ENCODE measurements at regions not wholly inside any gene's neighbourhood (a gene's known extent, or its start where the extent isn't known, plus 50 kb on each side); places are given as distances from the start of the nearest gene placed in this dataset.

- Histone ChIP-seq H3K4ac (replicated peaks; ENCODE audit: insufficient read length, low read depth, low read length) (no peak overlapping the region), H3K9ac (replicated peaks in 1 of 4; ENCODE audit: extremely low read depth in 1 of 4, low read depth in 3 of 4, low read length in 3 of 4) (no peak overlapping the region), H3K14ac (ENCODE audit: insufficient read length) (no peak overlapping the region), H2BK20ac (ENCODE audit: low read length) (no peak overlapping the region), H3K9me3 (ENCODE audit: insufficient read depth in 2 of 2, low read depth in 1 of 2, low read length in 1 of 2) (no peaks in the 10 kb centered on the region), H2AK5ac (ENCODE audit: low read depth, low read length) (no peak overlapping the region), H3K27me3 (replicated peaks in 1 of 4; ENCODE audit: control insufficient read depth in 3 of 4, extremely low read depth in 1 of 4, insufficient read depth in 3 of 4, low read length in 3 of 4) (no peaks in the 10 kb centered on the region), H3K27ac (ENCODE audit: low read depth, low read length) (no peak overlapping the region), H2BK5ac (ENCODE audit: low read depth, low read length) (no peak overlapping the region), H3K79me2 (ENCODE audit: control insufficient read depth in 1 of 2, insufficient read depth in 2 of 2, low read length in 2 of 2) (no peaks in the 10 kb centered on the region), H3K36me3 (ENCODE audit: control insufficient read depth in 2 of 4, insufficient read depth in 4 of 4, low read length in 3 of 4) (no peaks in the 10 kb centered on the region), H3K79me1 (ENCODE audit: low read depth, low read length) (no peaks in the 10 kb centered on the region), H3K23me2 (ENCODE audit: low read depth, low read length) (no peaks in the 10 kb centered on the region), H3K56ac (replicated peaks; ENCODE audit: insufficient read length, low read depth, low read length) (no peak overlapping the region), H3K4me2 (ENCODE audit: insufficient read depth in 1 of 2, low read depth in 2 of 2, low read length in 2 of 2) (no peak overlapping the region), H3K23ac (ENCODE audit: insufficient read length) (no peak overlapping the region), H4K8ac (ENCODE audit: extremely low read depth, insufficient read depth, low read length) (no peak overlapping the region), H4K5ac (ENCODE audit: insufficient read length, low read depth, low read length) (no peak overlapping the region), H2AFZ (ENCODE audit: low read length) (no peak overlapping the region), H2BK15ac (ENCODE audit: low read length) (no peak overlapping the region), H4K20me1 (replicated peaks in 1 of 2; ENCODE audit: control insufficient read depth in 1 of 2, insufficient read depth in 2 of 2, low read length in 2 of 2) (no peaks in the 10 kb centered on the region), H3K4me1 (replicated peaks in 1 of 4; ENCODE audit: control insufficient read depth in 3 of 4, insufficient read depth in 4 of 4, low read length in 3 of 4) (no peaks in the 10 kb centered on the region), H3K4me3 (ENCODE audit: extremely low read depth in 1 of 4, insufficient read depth in 2 of 4, low read depth in 3 of 4, low read length in 4 of 4) (no peak overlapping the region), H4K91ac (replicated peaks; ENCODE audit: insufficient read length, low read length) (no peak overlapping the region), H3K18ac (ENCODE audit: extremely low read depth, low read length) (no peak overlapping the region), H2BK120ac (replicated peaks; ENCODE audit: low read depth, low read length) (no peak overlapping the region), H2BK12ac (ENCODE audit: low read depth, low read length) (no peak overlapping the region)
- DNase-seq (ENCODE audit: low read depth in 1 of 2, low spot score in 2 of 2) (no peak), FAIRE-seq (no peak)
- WGBS, 2 experiments (ENCODE audit: extremely low coverage in 1 of 2, insufficient coverage in 1 of 2, insufficient read length in 1 of 2, insufficient replicate concordance in 2 of 2, low coverage in 1 of 2, low lambda C conversion rate in 2 of 2, missing lambda C conversion rate in 1 of 2) = 91% methylated on average over 1 of the region's 1 CpG; no CpG with 5 or more reads in 1 of the 2 experiments
- ChIA-PET CTCF (ENCODE audit: partially characterized antibody) (no interaction called here), POLR2A (ENCODE audit: partially characterized antibody) (no interaction called here)
- TF ChIP-seq CTBP2 (IDR thresholded peaks at IDR 0.05; ENCODE audit: borderline replicate concordance, insufficient read depth, insufficient read length, low read length) (no peak), YY1 (IDR thresholded peaks at IDR 0.05; ENCODE audit: low read depth, low read length) (no peak), TAF7 (optimal IDR thresholded peaks at IDR 0.05; ENCODE audit: borderline replicate concordance, low read depth, low read length) (no peak), TCF12 (IDR thresholded peaks at IDR 0.05; ENCODE audit: low read depth, low read length) (no peak), SP1 (IDR thresholded peaks at IDR 0.05; ENCODE audit: low read depth, low read length) (no peak), BACH1 (IDR thresholded peaks at IDR 0.05; ENCODE audit: low read length) (no peak), PHF8 (conservative IDR thresholded peaks at IDR 0.05; ENCODE audit: low read depth, low read length) (no peak), ATF2 (IDR thresholded peaks at IDR 0.05; ENCODE audit: low read length) (no peak), BRCA1 (IDR thresholded peaks at IDR 0.05; ENCODE audit: low read depth, low read length) (no peak), SP2 (IDR thresholded peaks at IDR 0.05; ENCODE audit: low read length) (no peak), RNF2 (IDR thresholded peaks at IDR 0.05; ENCODE audit: borderline replicate concordance, low read depth, low read length, missing control alignments, poor library complexity, severe bottlenecking) (no peak), E2F6 (IDR thresholded peaks at IDR 0.05) (no peak), POLR2AphosphoS5 (IDR thresholded peaks at IDR 0.05; ENCODE audit: low read depth, low read length) (no peak)
These were observed 1059.7 kb downstream of the TSN start for GRCh38 chr2:122815120-122815519.
